ENCODE measurements at regions not wholly inside any gene's neighbourhood (a gene's known extent, or its start where the extent isn't known, plus 50 kb on each side); places are given as distances from the start of the nearest gene placed in this dataset.

- no peak for TF ChIP-seq CTCF (IDR thresholded peaks at IDR 0.05; ENCODE audit: low read length)
- no peak for TF ChIP-seq EZH2 (optimal IDR thresholded peaks at IDR 0.05; ENCODE audit: low read depth, low read length)
- no peak for TF ChIP-seq EZH2phosphoT487 (IDR thresholded peaks at IDR 0.05; ENCODE audit: low read length)
These were observed 497.9 kb upstream of the SPRED2 start for GRCh38 chr2:65930259-65930658.
